ENCODE measurements at regions not wholly inside any gene's neighbourhood (a gene's known extent, or its start where the extent isn't known, plus 50 kb on each side); places are given as distances from the start of the nearest gene placed in this dataset.

- DNase-seq = no peak
- no peaks in the 10 kb centered on the region for H3F3A ChIP-seq (ENCODE audit: insufficient read depth, low read length)
- H3K9ac ChIP-seq (ENCODE audit: low read length) = no peak overlapping the region
- H3K27ac ChIP-seq (ENCODE audit: low read length) = no peak overlapping the region
- H3K79me2 ChIP-seq (ENCODE audit: low read length) = no peaks in the 10 kb centered on the region
- no peak overlapping the region for H3K4me3 ChIP-seq (ENCODE audit: low read length)
- H3K9me2 ChIP-seq (replicated peaks; ENCODE audit: insufficient read depth, low read length) = no peaks in the 10 kb centered on the region
- no peaks in the 10 kb centered on the region for H3K9me3 ChIP-seq (replicated peaks; ENCODE audit: insufficient read depth, low read length)
- no peaks in the 10 kb centered on the region for H3K36me3 ChIP-seq (replicated peaks; ENCODE audit: insufficient read depth, low read length)
- no peaks in the 10 kb centered on the region for H4K20me1 ChIP-seq (ENCODE audit: insufficient read depth, low read length)
- no peaks in the 10 kb centered on the region for H3K27me3 ChIP-seq (replicated peaks; ENCODE audit: insufficient read depth, low read length)
- no peak overlapping the region for H3K4me2 ChIP-seq (ENCODE audit: low read depth, low read length)
- H2AFZ ChIP-seq (ENCODE audit: low read length) = no peak overlapping the region
- TF ChIP-seq EZH2 (optimal IDR thresholded peaks at IDR 0.05; ENCODE audit: low read depth, low read length) (no peak), EZH2phosphoT487 (IDR thresholded peaks at IDR 0.05; ENCODE audit: low read length) (no peak), CTCF (IDR thresholded peaks at IDR 0.05; ENCODE audit: low read length) (no peak)
- H3K4me1 ChIP-seq (ENCODE audit: low read length) = no peaks in the 10 kb centered on the region
These were observed 177.8 kb downstream of the KLHL28 start for GRCh38 chr14:44783901-44784300.

GRCh38 chr14:44782775-44783238 lies 178.9 kb downstream of the KLHL28 start:
- Histone ChIP-seq H4K20me1 (ENCODE audit: insufficient read depth, low read length) (no peaks in the 10 kb centered on the region), H3K27me3 (replicated peaks; ENCODE audit: insufficient read depth, low read length) (no peaks in the 10 kb centered on the region), H3K9ac (ENCODE audit: low read length) (no peak overlapping the region), H3K27ac (ENCODE audit: low read length) (no peak overlapping the region), H3K36me3 (replicated peaks; ENCODE audit: insufficient read depth, low read length) (no peaks in the 10 kb centered on the region), H3F3A (ENCODE audit: insufficient read depth, low read length) (no peaks in the 10 kb centered on the region), H3K4me3 (ENCODE audit: low read length) (no peak overlapping the region), H2AFZ (ENCODE audit: low read length) (no peak overlapping the region), H3K79me2 (ENCODE audit: low read length) (no peaks in the 10 kb centered on the region), H3K9me3 (replicated peaks; ENCODE audit: insufficient read depth, low read length) (no peaks in the 10 kb centered on the region), H3K9me2 (replicated peaks; ENCODE audit: insufficient read depth, low read length) (no peaks in the 10 kb centered on the region), H3K4me1 (ENCODE audit: low read length) (no peaks in the 10 kb centered on the region), H3K4me2 (ENCODE audit: low read depth, low read length) (no peak overlapping the region)
- no peak for DNase-seq
- TF ChIP-seq EZH2phosphoT487 (IDR thresholded peaks at IDR 0.05; ENCODE audit: low read length) = no peak
- no peak for TF ChIP-seq EZH2 (optimal IDR thresholded peaks at IDR 0.05; ENCODE audit: low read depth, low read length)
- TF ChIP-seq CTCF (IDR thresholded peaks at IDR 0.05; ENCODE audit: low read length) = no peak

- Histone ChIP-seq H3K9me3 (replicated peaks; ENCODE audit: insufficient read depth, low read length) (no peaks in the 10 kb centered on the region), H4K20me1 (ENCODE audit: insufficient read depth, low read length) (no peaks in the 10 kb centered on the region), H3K4me3 (ENCODE audit: low read length) (no peak overlapping the region), H3K9me2 (replicated peaks; ENCODE audit: insufficient read depth, low read length) (no peaks in the 10 kb centered on the region), H3K27ac (ENCODE audit: low read length) (no peak overlapping the region), H3K36me3 (replicated peaks; ENCODE audit: insufficient read depth, low read length) (no peaks in the 10 kb centered on the region), H3K4me2 (ENCODE audit: low read depth, low read length) (no peak overlapping the region), H3K4me1 (ENCODE audit: low read length) (no peaks in the 10 kb centered on the region), H3F3A (ENCODE audit: insufficient read depth, low read length) (no peaks in the 10 kb centered on the region), H2AFZ (ENCODE audit: low read length) (no peak overlapping the region), H3K27me3 (replicated peaks; ENCODE audit: insufficient read depth, low read length) (no peaks in the 10 kb centered on the region), H3K9ac (ENCODE audit: low read length) (no peak overlapping the region), H3K79me2 (ENCODE audit: low read length) (no peaks in the 10 kb centered on the region)
- TF ChIP-seq CTCF (IDR thresholded peaks at IDR 0.05; ENCODE audit: low read length) (no peak), EZH2phosphoT487 (IDR thresholded peaks at IDR 0.05; ENCODE audit: low read length) (no peak), EZH2 (optimal IDR thresholded peaks at IDR 0.05; ENCODE audit: low read depth, low read length) (no peak)
- DNase-seq = no peak
These were observed 180.8 kb downstream of the KLHL28 start for GRCh38 chr14:44780989-44781388.

All from MM.1S (cell line).